GM21786 (cell line): ENCODE measurements at regions not wholly inside any gene's neighbourhood (a gene's known extent, or its start where the extent isn't known, plus 50 kb on each side); places are given as distances from the start of the nearest gene placed in this dataset.
"Not testable (repeated sequence)": the region's sequence is repeated elsewhere in the genome, so short reads cannot be mapped to it uniquely, and the experiment has no call there.

ENCODE experiments used
- ATAC-seq: cut with Tn5 transposase; IDR thresholded peaks from one replicate; pipeline ENCODE4 v1.9.1; 2021; ENCODE audit not compliant: unreplicated experiment

DNA sequence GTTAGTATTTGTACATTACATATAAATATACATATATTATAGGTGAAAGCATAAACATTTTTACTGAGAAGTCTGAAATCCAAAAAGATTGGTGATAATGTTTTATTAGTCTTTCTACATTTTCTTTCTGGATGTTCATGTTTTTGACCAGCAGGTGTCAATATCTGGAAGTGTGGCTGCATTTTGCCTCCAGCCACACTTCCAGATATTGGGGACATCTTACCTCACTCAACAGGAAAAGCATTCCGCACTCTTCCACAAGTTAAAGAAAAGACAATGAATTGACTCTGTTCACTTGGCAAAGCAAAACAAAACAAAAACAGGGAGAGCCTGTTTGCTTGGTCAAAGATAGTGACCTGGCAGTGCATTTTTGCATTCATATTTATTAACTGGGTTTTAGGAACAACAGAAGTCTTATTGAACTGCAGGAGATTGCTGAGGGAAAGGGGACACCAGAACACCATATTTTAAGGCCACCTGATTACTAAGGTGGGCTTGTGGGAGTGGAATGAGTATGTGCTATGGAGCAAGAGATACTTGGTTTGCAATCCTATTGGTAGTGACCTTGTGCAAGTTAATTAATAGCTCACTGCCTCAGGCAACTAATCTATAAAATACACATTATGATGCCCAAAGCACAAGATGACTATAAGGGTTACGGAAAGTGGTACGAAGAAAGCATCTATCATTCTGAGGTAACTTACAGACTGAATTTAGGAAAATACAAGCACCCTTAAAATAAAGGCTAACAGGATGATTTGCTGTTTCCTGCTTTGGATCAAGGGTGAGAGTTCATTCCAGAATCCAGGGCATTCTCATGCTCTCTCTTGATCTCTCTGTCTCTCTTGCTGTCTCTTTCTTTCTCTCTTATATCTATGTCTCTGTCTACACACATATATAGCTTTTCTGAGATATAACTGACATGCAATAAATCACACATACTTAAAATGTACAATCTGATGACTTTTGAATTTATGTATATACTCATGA lies 389.9 kb upstream of the EMCN start:
- ATAC-seq: no peak

DNA sequence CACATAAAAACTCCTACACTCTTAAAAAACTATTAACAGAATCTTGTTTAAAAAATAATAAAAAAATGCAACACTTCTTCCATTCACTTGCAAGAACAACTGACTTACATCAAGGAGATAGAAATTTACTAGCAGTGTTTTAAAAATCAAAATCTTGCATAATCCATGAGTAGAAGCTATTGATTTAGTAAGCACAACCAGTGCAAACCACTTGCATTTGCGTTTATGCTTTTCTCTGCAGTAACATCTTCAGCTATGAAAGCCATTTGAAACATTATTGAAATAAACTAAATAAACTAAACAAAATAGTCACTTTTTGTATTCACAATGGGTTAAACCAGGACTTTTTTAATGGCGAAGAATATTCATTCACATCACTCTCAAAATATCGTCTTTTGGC lies 389.2 kb upstream of the EMCN start:
- ATAC-seq: no peak

DNA sequence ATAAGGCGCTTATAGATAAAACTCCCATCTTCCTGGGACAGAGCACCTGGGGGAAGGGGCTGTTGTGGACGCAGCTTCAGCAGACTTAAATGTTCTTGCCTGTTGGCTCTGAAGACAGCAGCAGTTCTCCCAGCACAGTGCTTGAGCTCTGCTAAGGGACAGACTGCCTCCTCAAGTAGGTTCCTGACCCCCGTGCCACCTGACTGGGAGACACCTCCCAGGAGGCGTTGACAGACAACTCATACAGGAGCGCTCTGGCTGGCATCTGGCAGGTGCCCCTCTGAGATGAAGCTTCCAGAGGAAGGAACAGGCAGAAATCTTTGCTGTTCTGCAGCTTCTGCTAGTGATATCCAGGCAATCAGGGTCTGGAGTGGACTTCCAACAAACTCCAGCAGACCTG lies 383.1 kb upstream of the EMCN start:
- ATAC-seq: not testable (repeated sequence)

DNA sequence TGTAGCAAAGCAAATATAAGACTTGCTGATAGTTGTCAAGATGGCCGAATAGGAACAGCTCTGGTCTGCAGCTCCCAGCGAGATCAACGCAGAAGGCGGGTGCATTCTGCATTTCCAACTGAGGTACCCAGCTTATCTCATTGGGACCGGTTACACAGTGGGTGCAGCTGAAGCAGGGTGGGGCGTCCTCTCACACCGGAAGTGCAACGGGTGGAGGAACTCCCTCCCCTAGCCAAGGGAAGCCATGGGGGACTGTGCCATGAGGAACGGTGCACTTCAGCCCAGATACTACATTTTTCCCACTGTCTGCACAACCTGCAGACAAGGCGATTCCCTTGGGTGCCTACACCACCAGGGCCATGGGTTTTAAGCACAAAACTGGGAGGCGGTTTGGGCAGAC lies 382.3 kb upstream of the EMCN start:
- ATAC-seq: no peak

DNA sequence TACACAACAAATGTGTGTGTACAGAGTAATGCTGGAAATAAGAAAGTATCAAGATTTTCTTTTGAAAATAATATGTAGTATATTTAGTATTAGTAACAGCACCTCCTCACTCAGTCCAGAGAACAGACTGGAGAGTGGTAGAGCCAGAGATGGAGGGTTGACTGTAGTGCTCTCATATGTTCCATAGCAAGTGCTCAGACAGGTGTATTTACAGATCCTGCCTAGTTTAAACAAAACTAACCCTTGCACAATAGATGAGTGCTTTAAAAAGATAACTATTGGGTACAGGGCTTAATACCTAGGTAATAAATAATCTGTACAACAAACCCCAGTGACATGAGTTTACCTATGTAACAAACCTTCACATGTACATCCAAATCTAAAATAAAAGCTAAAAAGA lies 381.0 kb upstream of the EMCN start:
- no peak for ATAC-seq

DNA sequence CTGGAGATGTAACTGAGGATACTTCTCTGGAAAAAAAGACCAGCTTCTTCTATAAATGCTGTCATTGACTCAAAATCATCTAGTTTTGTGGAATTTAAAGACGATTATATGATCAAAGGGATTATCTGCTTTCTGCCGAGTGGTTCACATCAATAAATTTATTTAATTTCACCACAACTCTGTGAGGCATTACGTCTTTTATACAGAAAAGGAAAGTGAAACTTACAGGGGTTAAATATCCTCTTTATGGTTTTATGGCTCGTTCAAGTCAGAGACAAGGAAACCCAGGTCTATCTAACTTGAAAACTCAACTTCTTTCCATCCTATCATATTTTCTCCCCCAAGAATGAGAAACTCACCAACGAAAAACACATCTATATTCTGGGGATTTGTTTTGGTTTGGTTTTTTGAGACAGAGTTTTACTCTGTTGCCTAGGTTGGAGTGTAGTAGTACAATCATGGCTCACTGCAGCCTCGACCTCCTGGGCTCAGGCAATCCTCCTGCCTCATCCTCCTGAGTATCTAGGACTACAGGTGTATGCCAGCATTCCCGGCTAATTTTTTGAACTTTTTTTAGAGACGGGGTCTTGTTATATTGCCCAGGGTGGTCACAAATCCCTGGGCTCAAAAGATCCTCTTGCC lies 377.9 kb upstream of the EMCN start:
- peak; percentile 92 for ATAC-seq

DNA sequence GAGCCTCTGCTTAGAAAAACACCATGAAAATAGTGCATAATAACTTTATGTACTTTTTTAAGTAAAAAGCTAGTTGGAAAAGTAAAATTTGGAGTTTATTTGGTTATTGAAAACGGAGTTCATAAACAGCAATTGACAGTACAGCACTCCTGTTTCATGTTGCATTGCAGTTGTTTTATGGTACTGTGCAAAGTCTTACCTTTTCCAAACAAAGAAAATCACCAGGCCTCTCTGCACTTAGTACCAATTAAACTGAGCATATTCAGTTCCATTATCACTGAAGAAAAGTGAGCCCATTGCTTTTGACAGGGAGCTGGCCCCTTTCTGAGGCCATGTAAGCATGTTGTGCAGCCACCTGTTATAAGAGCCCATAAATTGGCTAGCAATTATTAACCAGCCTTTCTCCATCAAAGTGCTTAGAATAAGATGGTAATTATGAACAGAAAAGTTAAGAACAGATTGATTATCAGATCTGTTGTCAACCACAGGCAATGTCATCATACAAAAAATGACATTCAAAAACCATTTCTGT lies 376.6 kb upstream of the EMCN start:
- ATAC-seq: no peak

DNA sequence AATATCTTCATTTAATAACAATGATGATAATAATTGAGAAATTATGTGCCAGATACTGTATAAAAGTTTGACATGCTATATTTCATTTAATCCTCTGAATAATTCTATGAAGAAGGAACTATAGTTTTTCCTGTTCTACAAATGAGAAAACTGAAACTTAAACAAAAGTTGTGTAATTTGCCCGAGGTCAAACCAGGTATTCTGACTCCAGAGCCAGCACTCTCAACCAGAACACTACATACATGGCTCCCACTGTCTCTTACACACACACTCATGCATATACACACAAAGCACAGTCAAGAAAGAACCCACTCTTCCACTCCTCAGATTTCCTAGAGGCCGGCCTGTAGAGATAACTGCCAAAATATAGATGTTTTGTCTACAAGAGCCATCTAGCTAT lies 374.0 kb upstream of the EMCN start:
- no peak for ATAC-seq

DNA sequence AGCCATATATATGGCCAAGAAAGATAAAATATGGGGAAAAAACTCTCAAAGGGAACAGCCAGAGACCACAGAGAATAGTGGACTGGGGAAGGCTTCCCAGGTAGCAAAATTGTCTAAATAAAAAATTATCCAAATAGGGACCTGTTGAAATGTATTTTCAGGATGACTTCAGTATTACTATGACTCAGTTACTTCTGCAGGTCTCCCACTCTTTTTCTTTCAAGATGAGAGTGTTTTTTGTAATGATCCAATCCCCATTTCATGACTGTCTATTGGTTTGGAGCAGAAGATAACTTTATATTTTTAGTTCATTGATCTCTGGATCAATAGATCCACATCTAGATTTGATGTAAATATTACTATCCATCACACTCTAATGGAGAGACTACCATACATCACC lies 372.1 kb upstream of the EMCN start:
- no peak for ATAC-seq

DNA sequence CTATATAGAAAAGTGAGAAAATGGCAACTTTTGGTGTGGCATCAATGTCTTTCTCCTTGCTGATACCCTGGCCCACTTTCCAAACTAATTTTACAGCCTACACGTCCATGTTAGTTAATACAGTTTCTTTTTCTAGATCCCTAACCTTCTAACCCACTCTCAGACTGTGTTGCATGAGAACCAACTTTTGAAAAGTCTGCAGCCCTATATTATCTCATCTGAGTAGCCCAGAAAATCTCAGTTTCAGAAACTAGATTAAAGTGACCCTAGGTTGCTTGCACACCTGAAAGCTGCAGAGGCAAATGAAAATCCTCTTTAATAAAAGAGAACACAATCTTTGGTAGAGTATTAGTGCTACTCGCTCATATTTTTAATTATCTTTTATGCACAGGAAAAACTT lies 371.6 kb upstream of the EMCN start:
- no peak for ATAC-seq

DNA sequence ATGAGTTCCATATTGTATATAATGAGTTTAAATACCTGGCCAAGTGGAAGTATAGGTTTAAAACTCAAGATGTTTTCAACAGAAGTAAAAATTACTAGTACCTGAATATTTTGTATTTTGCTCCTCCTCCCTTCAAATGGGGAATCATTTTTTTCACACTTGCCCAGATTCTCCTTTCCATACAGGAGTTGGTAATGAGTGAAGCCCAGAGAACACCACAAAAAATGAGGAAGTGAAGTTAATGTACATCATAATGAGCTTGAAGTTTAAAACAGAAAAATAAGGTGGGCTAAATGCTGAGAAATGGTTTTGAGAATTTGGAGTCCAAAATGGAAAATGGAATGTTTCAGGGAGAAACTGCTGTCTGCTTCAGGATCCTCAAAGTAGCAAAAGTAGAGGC lies 364.8 kb upstream of the EMCN start:
- no peak for ATAC-seq

DNA sequence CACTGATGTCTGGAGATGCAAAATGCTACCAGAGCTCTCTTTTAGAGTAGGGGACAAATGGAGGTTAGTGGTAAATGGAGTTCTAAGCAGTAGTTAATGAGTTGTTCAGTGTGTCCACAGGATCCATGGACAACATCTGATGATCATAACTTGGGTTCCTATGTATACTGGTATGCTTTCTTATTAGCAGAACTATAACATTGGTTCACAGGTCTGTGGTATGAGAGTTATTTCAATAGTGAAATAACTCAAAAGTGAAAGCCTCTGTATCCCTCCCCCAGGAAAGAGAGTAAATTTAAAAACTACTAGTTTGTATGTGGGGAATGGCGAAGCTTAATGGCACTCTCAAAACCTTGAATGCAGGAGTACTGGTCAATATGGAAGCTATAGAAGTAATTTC lies 363.5 kb upstream of the EMCN start:
- ATAC-seq: no peak

DNA sequence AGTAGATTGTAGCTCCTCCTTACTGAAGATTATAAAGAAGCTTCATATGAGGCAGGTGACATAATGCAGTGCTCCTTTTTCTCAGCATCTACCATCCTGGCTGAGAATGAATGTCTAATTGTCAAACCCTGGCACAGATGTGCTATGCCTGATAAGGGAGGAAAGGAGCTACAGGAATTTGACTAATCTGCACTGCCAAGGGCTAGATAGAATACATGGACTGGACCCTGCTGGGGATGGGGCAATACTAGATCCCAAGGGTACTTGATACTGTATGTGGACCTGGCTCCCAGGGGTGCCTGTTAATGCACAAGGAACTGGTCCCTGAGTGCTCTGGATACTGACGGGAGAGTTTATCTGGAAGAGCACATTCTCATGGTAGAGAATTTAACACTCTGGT lies 362.2 kb upstream of the EMCN start:
- no peak for ATAC-seq

DNA sequence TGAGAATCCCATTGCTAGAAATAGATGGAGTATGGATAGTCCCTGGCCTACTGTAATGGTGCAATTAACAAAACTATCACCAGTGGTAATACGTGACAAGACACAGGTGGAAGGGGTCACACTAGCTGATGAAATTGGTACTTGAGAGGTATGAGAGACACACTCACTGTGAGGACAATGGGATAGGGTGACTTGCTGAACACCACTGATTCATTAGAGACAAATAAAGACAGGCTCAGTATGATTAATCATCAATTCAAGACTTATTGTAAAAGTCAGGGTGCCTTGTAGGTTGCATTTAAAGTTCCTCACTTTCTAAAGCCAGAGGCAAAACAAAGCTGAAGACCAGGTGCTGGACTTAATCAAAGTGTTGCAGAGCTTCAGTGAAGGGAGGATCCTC lies 361.6 kb upstream of the EMCN start:
- no peak for ATAC-seq

DNA sequence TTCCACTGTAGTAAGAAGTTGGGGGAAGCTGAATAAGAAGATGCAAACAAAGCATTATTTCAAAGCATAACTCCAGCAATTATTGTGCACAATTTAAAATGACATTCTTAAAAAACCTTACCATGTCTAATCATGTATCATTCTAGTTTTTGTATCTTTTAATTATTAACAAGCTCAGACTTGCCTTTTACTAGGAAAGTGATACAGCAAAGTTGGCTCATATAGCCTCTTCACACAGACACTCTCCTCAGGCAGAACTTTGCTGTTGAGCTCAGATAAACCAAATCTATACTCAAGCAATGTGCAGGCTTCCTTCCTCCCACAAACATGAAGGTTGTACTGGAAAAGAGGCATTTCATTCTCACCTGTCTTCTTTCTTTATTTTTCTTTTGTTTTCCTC lies 358.7 kb upstream of the EMCN start:
- ATAC-seq: no peak

DNA sequence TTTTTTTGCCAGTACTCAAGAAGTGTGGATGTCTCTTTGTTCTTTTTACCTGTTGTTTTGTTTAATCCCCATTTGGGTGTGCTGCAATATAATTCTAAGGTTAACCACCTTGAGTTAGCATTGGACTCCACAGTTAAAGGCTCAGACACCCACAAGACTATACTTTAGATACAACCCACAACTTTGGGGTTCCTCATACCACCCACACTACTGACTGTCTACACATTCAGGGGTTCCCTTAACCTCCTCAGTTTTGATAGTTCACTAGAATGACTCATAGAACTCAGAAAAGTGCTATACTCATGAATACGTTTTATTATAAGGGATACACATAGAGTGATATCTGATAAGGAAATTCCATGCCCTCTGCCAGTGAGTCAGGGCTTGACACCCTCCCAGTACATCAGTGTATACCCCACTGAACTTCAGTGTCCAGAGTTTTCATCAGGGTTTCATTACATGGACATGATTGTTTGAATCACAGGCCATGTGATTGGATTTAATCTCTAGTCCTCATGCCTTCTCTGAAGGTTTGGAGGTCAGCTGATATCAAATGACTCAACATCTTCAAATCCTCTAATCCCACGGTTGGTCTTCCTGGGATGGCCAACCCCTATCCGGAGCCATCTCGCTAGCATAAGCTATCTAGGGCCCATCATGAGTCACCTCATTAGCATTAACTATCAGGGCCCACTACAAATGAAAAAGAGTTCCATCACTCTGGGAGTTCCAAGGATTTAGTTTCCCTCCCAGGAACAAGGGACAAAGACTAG lies 357.7 kb upstream of the EMCN start:
- ATAC-seq: no peak

DNA sequence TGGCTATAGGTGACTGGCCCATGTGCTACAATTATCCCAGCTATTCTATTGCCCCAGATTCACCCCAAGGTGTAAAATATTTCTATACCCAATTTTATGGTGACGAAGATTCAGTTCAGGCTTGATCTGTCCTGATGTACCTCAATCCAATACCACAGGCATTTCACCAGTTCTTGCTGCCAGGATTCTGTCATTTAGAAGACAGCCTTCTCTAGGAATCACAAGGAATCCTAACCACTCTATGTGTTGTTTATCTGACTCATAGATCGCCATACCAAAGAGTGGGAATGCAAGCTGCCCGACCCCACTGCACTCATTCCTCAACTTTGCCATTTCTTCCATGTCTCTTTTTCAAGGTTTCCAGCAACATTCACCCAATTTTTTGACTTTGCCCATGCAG lies 355.0 kb upstream of the EMCN start:
- ATAC-seq: no peak

DNA sequence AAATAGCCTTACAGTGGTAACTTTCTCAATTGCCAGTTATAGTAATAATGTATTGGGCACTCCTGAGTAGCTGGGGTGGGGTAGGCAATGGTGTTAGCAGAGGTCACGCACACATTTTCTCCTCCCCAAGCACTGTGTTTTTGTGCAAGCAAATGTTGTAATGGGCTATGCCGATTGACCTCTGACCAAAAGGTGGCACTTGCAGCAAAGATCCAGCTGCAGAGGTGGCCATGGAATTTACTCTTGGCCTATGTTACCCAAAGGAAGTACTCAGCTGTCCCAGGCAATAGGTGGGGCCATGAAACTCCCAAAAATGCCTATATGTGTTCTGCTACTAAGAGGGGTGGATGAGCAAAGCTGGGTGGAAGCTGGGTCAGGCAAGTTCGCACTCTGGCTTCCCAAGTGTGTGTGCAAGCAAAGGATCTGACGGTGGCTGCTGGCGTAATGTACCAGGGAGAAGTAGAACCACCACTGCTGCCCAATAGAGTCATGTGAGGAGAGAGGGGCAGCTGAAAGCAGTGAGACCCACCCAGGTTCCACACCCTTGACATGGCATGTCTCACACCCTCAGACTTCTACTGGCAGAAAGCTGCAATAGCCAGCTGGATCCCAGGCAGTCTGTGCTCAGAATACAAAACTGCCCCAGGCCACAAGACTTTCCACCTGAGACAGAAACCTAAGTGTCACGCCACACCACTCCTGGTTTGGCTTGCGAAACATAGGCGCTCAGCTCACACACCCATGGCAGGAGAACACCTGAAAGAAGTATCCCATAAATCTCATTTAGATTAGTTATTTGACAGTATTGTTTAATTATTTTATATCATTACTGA lies 353.3 kb upstream of the EMCN start:
- no peak for ATAC-seq

DNA sequence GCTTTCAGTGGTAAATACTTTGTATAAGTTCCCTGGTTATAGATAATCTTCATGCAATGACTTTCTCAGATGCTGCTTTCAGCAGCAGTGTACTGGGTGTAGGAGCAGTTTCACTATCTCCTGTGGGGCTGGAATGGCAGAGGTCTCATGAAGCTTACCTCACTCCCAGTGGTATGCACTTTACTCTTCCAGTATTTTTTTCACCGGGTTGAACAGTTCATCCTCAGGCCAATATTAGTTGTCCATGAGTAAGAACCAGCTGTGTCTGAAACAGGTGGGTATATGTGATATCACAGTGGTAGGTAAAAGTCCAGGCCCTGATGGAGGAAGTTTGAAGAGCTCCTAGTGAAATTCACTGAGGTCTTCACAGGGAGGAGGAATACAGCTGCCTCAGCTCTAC lies 351.5 kb upstream of the EMCN start:
- no peak for ATAC-seq

DNA sequence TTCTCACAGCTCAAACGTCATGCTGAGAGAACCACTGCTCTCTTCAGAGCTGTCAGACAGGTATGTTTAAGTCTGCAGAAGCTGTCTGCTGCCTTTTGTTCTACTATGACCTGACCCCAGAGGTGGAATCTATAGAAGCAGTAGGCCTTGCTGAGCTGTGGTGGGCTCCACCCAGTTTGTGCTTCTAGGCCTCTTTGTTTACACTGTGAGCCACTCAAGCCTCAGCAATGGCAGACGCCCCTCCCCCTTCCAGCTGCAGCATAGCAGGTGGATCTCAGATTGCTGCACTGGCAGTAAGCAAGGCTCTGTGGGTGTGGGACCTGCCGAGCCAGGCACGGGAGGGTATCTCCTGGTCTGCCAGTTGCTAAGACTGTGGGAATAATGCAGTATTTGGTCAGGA lies 350.5 kb upstream of the EMCN start:
- ATAC-seq: not testable (repeated sequence)

DNA sequence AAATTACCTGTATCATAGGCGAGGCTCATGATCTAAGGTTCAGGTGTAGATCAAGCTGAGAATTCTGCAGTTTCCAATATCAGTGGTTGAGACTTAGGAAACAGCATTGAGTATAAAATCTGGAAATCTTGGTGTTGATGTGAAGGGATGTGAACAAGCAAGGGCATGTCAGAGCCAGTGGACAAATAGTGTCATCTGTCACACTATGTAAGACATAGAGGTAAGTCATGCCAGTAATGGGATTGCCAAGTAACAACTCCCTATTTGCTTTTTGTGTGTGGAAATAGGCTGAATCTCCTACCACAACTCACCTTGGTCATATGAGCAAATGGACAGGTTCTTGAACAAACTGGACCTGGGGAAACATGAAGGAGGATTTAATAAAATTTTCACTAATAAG lies 334.5 kb upstream of the EMCN start:
- no peak for ATAC-seq
